NCI-H1436 treated with DMSO at 0.1 percent for 48 hours (cell line): ENCODE measurements at regions not wholly inside any gene's neighbourhood (a gene's known extent, or its start where the extent isn't known, plus 50 kb on each side); places are given as distances from the start of the nearest gene placed in this dataset.

Experiments used
- DNase-seq: peaks from one replicate; lab custom pipeline; 2025; lab: John Stamatoyannopoulos, UW

DNA sequence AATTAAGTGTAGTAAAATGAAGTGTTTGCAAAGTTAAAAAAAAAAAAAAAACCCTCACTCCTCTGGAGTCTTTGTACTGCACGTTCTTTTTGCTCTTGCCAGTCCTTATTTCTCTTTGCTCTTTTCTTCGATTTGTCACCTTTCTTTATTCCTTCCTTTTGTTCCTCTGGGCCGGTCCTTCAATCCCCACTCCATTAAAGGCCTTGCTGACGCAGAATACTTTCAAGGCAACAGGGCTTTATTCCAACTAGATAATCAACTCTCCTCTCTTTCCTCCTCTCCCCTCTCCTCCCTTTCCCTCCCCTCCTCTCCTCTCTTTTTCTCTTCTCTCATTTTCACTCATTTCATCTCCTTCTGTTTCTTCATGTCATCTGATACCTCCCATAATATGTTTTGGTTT, 138.2 kb upstream of the NTM start:
- DNase-seq: no peak

DNA sequence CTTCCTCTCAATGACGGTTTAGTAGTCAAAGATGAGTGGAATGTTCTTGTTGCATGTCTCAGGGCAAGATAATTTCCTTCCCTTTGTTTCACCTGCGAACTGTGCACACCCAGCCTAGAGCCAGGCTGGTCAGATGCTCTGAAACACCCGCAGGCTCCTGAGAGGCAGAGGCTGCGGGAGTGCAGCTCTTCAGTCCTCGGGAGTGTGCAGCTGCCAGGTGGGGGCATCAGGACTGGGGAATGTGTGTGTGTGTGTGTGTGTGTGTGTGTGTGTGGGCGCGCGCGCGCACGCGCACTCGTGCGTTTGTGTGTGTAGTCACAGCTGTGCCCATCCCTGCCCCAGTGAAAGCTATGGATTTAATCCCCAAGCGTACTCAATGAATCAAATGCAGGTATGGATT, 136.2 kb upstream of the NTM start:
- DNase-seq: no peak

DNA sequence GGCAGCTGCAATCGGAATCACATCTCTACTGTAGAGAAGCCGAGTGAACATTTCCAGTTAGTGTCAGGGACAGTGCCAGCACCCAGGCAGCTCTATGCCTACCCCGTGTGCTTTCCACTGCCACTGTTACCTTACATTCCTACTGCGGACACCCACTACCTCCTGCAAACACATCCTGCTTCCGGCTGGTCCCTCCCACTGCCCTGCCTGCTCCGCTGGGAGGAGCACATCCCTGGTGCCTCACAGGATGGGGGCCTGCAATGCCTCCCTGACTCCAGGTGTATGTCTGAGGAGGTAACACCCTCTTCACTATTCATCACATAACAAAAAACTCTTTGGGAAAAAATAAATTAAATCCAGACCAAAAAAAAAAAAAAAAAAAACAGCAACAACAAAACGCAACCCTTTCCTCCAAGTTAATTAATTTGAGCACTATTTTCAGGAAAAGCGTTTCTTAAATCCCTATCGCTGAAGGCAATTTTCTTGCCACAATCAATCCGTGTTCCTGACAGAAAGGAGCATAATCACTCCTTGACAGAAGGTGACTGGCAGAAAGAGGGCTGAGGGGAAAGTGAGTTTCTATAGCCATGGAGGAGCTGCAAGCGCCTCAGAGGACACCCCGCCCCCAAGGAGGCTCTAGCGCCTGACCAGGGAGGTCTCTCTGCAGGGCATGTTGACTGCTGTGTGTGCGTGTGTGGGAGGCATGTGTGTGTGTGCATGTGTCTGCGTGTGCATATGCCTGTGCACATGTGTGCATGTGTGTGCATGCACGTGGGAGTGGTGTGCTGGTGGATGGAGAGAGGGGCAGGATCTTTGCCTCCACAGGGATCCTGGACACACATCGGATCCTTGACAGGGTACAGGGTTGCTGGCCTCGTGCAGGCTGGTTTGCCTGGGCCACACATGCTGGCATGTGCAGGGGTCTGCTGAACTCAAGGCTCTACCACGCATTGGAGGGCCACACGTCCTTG, 134.8 kb upstream of the NTM start:
- DNase-seq: no peak

DNA sequence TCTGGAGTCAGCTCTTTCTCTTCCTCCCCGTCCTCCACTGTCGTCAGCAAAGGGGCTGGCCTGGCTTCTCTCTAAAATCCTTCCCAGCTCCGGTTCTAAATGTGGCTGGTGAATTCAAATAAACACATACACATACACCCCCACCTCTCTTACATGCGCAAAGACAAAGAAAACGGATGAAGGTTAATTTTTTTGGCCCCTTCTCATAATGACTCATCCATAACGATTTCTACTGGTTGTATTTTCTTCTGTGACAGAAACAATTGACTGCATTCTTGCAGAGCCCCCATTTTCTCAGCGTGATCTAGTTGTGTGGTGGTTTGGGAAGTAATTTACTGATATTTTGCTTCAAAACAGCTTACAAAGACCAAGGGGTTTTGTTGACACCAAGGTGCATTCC, 130.0 kb upstream of the NTM start:
- DNase-seq: no peak

DNA sequence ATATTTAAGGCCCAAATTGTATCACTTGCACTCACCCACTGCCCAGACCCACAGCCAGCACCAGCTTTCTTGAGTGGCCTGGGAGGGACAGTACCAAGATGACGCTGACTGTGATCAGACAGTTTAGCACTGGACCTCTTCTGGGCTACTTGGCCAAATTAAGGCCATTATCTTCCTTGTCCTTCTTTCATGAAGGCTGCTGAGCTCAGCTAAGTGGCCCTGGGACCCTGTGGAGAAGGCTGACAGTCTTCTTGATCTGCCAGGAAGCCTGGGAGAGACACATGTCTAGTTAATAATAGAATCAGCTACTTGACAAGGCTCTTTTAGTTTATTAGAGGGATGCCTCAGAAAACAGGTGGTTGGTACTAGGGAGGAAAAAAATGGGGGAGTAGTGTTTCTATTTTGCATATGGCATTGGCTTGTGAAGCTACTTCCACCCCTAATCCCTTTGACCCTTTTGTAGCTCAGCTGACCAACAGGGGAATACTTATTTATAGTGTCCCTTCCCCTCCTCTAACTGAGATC, 127.9 kb upstream of the NTM start:
- DNase-seq: no peak

DNA sequence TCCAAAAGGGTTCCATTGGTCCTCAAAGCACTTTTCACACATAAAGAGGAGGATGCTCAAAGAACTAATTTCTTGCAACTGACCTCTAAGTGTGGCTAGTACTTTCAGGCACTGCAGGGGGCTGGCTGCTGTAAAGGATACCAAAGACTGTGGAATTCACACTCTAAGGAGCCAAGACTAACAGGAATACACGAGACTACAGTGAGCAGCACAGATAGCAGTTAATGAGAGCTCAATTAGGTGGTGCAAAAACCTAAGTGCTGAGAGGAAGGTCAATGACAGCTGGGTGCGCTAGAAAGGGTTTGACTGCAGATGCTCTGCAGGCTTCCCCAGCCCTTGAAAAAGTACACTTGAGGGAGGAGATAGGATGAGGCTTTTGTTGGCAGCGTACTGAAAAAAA, 124.3 kb upstream of the NTM start:
- DNase-seq: no peak

DNA sequence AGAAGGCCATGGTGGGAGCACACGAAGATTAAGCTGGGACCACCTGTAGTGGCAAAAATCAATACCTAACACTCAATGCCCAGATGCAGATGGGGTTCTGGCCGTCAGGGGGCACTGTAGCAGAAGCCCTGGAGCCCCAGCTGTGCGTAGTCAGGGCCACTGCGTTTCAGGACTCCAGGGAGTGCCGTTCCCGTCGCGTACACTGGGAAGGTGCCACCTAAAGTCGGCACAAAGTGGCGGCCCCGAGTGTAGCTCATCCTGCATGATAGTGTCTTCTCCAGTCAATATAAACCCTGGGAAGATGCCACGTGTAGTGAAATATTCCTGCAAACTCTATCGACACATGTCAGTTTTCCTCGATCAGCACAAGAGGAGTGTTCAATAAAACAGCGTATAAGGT, 123.8 kb upstream of the NTM start:
- DNase-seq: no peak

DNA sequence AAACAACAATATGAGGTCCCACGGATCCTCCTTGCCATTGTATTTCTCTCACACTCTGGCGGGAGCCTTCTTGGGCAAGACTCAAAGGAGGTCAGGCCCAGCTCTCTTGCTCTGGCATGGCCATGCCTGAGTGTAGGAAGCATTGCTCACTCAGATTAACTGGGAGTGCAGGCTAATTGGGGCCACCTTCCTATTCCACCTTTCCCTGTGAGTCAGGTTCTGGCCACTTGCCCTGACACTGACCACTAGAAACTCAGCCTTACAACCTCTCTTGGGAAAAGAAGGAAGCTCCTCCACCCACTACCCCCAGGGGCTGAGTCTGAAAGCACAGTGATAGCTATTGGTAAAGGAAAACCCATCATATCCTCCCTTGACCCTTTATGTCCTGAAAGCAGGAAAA, 121.8 kb upstream of the NTM start:
- DNase-seq: no peak

DNA sequence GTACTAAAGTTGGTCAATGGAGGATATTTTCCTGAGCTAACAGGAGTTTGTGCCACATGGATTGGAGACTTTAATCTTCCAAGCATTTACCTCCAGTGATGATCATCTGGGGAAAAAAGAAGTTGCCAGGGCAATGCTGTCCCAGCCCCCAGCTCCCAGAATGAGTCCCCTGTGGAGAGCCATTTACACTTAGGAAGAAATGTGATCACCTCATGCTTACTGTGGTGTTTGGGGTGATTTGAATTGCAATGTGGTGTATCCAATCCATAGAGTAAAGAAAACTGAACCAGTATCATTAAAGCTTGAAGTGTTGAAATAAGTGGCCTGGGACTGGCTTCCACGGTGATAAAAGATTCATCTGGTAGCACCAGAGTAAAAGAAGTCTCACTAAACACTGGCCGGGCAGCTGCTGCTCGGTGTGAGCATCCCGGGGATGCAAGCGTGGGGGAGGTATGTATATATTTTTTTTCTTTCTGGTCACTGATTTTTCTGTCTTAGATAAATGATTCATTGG, 117.2 kb upstream of the NTM start:
- DNase-seq: no peak

DNA sequence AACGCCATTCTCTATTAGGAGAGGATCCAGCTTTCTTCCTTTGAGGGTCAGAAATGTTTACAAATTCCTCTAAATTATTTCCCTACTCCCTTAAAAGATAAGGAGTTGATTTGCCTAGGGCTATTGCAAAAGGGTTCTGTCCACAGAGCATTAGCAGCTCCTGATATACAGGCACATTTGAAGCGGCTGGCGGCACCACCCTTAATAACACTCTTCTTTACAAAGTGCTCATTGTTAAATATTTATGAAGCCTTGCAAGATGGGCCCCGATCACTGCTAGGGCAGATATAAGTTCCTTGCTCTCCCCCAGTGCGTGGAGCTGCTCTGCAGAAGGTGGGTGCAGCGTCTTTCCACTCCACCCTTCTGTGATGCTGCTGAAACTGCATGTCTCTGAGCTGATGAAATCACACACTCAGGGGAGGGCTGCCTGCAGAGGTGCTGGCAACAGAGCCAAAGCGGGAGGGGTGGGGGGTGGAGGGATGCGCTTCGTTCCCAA, 116.7 kb upstream of the NTM start:
- no peak for DNase-seq

DNA sequence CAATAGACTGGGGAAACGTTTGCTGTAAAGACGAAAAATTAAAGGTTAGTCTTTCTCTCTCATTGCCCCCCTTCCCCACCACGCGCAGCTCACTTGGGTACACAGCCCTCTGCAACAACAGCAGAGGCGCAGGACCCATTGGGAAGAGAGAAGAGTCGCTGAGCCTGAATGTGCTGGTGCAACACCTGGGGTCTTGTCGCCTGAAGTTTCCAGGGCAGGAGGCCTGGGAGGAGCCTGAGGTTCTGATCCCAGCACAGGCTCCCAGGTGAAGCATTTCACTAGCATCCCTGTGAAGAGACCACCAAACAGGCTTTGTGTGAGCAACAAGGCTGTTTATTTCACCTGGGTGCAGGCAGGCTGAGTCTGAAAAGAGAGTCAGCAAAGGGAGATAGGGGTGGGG, 116.2 kb upstream of the NTM start:
- DNase-seq: no peak

DNA sequence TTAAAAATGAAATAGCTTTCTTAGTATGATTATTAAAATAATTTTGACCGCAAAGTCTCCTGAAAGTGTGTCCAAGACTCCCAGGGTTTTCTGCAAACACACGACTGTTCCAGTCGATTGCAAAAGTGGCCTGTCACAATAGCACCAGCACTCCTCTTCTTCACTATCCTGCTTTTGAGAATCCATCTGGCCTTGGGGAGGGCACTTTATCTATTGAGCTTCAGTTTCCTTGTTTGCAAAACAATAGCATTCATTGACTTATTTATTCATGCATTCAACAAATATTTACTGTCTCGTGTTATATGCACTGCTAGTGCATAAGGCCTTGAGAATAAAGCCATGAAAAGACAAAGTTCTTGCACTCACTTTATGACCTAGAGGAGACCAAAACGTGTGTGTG, 96.2 kb upstream of the NTM start:
- no peak for DNase-seq

DNA sequence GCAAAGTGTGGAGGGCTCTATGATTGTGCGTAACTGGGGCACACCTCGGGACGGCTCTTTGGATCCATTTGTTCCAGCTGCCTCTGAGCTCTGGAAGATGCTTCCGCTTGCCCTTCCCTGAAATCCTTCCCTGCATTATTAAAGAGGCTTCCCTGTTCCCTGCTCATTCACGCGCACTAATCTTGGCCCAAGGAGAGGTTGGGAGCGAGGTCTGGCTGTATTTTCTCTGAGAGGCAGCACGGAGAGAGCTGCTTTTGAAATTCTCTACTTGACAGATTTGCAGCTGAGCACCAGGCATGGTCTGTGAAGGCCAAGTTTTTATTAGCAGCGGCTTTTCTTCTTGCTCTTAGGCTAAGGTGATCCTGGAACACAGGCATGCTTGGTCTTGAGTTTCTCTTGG, 94.8 kb upstream of the NTM start:
- no peak for DNase-seq

DNA sequence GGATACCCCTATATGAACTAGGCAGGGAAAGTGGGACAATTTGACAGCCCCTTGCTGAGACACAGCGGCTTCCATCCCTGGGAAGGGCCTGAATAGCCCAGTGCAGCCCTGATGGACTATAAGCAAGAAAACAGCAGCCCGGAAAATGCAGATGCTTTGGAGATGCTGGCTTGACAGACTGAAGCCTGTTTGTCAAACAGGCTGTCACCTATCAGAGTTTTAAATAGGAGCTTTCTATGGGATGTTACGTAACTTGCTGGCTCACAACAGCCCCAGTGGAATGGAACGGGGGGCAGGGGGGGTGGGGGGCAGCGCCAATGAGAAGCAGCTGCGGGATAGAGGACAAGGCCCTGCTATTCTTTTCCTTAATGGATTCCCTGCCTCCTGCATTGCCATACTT, 91.9 kb upstream of the NTM start:
- no peak for DNase-seq

DNA sequence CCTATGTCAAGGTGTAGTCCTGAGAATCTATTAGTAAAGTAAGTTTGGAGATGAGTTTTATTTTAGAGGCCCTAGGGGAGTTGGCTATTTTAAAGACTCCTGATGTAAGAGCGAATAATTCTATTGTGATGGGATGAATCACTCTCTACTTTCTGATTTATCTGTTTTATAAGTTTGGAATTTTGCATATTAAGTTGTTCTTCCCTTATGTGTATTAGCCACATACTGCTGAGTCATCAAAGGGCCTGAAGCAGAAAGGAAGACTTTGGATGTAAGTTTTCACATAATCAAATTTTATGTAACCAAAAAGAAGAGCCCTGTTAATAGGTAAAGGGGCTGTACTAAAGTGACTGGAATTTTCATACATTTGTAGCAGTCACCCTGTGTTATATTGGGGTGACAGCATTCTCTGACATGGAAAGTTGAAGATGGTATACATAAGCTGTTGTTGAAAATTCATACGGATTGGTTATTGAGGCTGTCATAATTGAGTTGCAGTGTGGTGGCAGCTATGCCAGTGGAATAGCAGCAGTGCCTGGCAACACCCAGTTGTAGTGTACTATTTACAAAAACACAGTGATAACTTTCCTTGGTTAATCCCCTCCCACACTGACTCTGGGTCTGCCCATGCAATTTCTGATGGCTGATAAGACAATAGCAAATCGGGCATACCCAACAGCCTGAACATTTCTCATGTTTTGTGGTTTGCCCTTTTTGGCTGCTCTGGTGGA, 90.6 kb upstream of the NTM start:
- no peak for DNase-seq

DNA sequence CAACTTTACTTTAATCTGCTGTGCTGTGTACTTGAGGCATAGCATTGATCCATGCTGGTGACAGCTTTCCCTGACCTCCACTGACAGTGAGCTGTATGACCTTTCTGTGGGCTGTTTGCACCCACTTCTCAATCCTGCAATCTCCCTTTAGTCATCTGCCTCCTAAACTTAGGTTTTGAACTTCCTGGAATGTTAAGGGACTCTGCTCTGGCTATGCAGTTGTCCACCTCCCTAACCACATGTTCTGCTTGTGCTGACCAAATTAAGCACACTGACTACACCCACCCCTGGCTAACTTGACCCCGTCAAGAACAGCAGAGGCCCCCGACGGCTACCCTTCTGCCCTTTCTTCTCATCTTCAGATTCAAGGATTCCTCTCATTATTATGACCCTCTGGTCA, 89.1 kb upstream of the NTM start:
- DNase-seq: no peak

DNA sequence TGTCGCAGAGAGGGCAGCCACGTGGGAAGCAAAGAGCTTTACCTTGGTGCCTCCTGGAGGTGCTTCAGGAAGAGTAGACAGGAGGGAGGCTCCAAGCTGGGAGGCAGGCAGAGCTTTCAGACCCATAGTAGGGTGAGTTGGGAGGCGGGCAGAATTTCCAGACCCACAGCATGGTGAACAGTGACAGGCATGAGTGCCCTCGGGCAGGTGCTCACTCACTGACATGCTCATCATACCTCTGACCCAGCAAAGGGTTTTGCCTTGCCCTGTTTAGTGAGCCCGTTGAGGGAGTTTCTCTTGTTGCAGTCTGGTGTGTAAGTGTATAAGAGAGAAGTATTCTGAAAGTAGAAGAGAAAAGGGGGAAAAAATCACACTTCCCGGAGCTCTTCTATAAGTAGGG, 86.4 kb upstream of the NTM start:
- no peak for DNase-seq

DNA sequence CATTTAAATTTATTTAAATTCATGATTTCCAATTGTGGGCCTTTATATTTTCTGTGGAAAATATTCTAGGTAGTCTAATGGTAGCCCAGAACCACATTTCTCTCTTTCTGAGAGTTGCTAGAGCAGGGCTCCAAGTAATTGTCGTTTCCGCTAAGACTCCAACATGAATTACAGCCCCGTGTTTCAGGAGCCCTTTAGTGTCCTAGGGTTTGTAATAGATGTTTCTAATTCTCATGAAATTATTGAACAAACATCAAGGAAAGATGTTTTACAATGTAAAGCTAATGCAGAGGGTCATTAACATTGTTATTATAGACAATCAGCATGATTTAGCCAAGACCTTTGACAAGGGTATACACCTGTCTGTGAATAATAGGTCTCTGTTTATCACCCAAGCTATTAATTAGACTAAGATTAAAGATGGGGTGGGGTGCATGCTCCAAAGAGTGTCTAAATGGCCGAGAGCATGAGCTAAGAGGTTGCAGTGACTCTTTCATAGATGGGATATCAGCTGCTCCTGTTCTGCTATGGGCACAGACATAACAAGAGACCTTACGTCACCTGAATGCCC, 81.8 kb upstream of the NTM start:
- DNase-seq: no peak

DNA sequence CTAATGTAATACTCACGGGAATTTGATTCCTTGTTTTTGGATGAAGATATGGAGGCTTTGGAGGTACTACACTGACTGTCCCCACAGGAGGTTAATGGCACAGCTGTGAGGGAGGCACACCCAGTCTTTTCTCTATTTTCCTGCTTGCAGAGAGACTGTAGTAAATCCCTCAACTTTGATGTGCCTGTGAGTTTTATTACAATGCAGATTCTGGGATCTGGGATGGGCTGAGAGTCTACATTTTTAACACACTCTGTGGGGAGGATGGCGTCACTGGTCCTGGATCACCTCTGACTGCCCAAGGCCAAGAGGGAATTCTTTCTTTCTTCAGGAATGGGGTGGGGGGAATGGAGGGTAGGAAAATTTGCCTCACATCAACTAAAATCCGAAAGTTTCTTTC, 80.2 kb upstream of the NTM start:
- no peak for DNase-seq

DNA sequence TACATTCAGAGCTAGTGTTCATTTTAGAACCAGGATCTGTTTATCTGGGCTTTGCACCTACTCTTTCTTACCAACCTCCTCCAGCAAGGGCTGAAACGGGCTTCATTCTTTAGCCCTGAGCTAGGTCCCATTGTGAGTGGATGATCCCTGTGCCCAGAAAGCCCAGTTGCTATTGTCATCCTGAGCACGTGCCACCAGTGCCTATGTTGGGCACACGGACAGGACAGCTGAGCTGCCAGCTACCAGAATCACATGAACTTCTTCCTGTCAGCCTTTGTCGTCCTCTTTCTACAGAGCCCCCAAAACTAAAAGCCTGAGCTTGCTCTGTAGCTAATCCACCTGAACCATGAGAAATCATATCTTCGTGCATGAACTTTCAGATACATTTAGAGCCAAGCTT, 74.4 kb upstream of the NTM start:
- DNase-seq: no peak

DNA sequence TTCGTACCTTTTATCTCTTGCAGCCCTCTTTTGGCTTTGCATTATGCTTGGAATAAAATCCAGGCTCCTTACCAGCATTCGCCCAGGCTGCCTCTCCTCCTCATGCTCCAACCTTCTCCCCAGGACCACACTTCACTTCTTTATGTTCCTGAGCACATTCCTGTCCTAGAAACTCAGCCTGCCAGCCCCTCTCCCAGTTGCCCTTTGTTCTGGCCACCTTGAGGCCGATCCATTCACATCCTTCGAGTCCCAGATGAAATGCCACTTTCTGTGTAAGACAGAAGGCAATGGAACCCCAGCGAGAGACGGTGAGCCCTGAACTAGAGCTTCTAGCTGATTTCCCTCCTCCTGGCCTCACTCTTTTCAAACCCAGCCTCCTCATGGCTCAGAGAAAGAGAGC, 73.0 kb upstream of the NTM start:
- DNase-seq: no peak

DNA sequence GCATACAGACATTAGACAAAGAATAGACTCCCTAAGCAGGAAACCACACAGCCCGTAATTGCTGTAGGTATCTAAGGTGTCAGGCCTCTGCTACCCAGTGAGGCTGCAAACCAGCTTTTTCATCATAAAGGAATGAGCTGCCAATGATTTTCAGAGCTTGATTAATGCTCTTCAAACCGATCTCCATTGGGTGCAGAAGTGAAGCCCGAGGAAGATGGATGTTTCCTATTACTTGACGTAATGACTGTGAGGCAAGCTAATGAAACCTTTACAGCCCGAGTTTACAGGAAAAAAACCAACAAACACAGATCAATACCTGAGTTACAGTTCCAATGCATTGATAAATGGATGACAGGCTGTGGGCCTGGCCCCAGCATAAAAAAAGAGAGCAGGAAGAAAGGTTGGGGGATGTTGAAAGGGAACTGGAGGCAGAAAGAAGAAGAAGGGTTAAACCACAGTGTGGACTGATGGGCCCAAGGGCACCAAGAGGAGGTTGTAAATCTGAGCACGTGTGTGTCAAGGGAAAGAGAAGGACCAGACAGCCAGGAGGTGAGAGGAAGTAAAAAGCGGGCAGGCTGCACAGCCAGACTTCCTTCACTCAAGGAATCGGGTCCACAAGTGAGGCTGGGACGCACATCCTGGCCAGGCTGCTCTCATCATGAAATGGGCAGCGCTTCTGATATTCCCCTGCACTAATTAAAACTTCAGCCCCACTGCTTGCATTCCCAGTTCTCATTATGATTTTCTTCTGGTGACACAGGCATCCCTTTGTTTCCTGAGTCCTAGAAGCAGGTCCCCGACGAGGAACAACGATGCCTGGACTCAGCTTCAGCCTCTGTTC, 70.6 kb upstream of the NTM start:
- DNase-seq: no peak
